ENCODE measurements at regions not wholly inside any gene's neighbourhood (a gene's known extent, or its start where the extent isn't known, plus 50 kb on each side); places are given as distances from the start of the nearest gene placed in this dataset.

- peak overlapping the region; percentile 57 for H3K27ac ChIP-seq (ENCODE audit: low read depth)
Observed at GRCh38 chr15:39154227-39154638, 426.6 kb upstream of the THBS1 start.

GRCh38 chr15:39154776-39155175 lies 426.1 kb upstream of the THBS1 start:
- WGBS: 75% methylated on average over 4 of the region's 4 CpGs
- no peak for DNase-seq (ENCODE audit: extremely low spot score)
- H3K4me3 ChIP-seq (ENCODE audit: low read depth, low read length): no peak overlapping the region
- H3K27ac ChIP-seq (ENCODE audit: low read depth): peak overlapping the region; percentile 57
- no peaks in the 10 kb centered on the region for H3K4me1 ChIP-seq (ENCODE audit: insufficient read depth)
- H3K36me3 ChIP-seq (ENCODE audit: insufficient read depth): no peaks in the 10 kb centered on the region

More at GRCh38 chr15:39154227-39154638, 426.6 kb upstream of the THBS1 start:
- no peaks in the 10 kb centered on the region for H3K36me3 ChIP-seq (ENCODE audit: insufficient read depth)
- no peaks in the 10 kb centered on the region for H3K4me1 ChIP-seq (ENCODE audit: insufficient read depth)
- DNase-seq (ENCODE audit: extremely low spot score): no peak
- no peak overlapping the region for H3K4me3 ChIP-seq (ENCODE audit: low read depth, low read length)

GRCh38 chr15:39156166-39156565 lies 424.7 kb upstream of the THBS1 start:
- Histone ChIP-seq H3K36me3 (ENCODE audit: insufficient read depth) (no peaks in the 10 kb centered on the region), H3K4me1 (ENCODE audit: insufficient read depth) (no peaks in the 10 kb centered on the region), H3K4me3 (ENCODE audit: low read depth, low read length) (no peak overlapping the region), H3K27ac (ENCODE audit: low read depth) (no peak overlapping the region)
- DNase-seq (ENCODE audit: extremely low spot score): no peak
- WGBS: 70% methylated on average over 1 of the region's 1 CpG

GRCh38 chr15:39156646-39157250 lies 424.1 kb upstream of the THBS1 start:
- no peak overlapping the region for H3K27ac ChIP-seq (ENCODE audit: low read depth)
- WGBS: 77% methylated on average over 2 of the region's 2 CpGs
- H3K36me3 ChIP-seq (ENCODE audit: insufficient read depth): no peaks in the 10 kb centered on the region
- DNase-seq (ENCODE audit: extremely low spot score): no peak
- H3K4me3 ChIP-seq (ENCODE audit: low read depth, low read length): no peak overlapping the region
- no peaks in the 10 kb centered on the region for H3K4me1 ChIP-seq (ENCODE audit: insufficient read depth)

GRCh38 chr15:39157882-39158281 lies 423.0 kb upstream of the THBS1 start:
- WGBS: 39% methylated on average over 1 of the region's 1 CpG
- DNase-seq (ENCODE audit: extremely low spot score): no peak
- Histone ChIP-seq H3K36me3 (ENCODE audit: insufficient read depth) (no peaks in the 10 kb centered on the region), H3K4me3 (ENCODE audit: low read depth, low read length) (no peak overlapping the region), H3K4me1 (ENCODE audit: insufficient read depth) (no peaks in the 10 kb centered on the region), H3K27ac (ENCODE audit: low read depth) (no peak overlapping the region)

- Histone ChIP-seq H3K27ac (ENCODE audit: low read depth) (no peak overlapping the region), H3K36me3 (ENCODE audit: insufficient read depth) (no peaks in the 10 kb centered on the region)
- no peak for DNase-seq (ENCODE audit: extremely low spot score)
Observed at GRCh38 chr15:39159833-39160232, 421.0 kb upstream of the THBS1 start.

GRCh38 chr15:39161096-39161495 lies 419.8 kb upstream of the THBS1 start:
- no peak overlapping the region for H3K4me3 ChIP-seq (ENCODE audit: low read depth, low read length)
- no peaks in the 10 kb centered on the region for H3K36me3 ChIP-seq (ENCODE audit: insufficient read depth)
- no peak for DNase-seq (ENCODE audit: extremely low spot score)
- H3K4me1 ChIP-seq (ENCODE audit: insufficient read depth): no peaks in the 10 kb centered on the region
- 100% methylated on average over 1 of the region's 1 CpG for WGBS
- H3K27ac ChIP-seq (ENCODE audit: low read depth): no peak overlapping the region

More at GRCh38 chr15:39159833-39160232, 421.0 kb upstream of the THBS1 start:
- no peak overlapping the region for H3K4me3 ChIP-seq (ENCODE audit: low read depth, low read length)
- no peaks in the 10 kb centered on the region for H3K4me1 ChIP-seq (ENCODE audit: insufficient read depth)

GRCh38 chr15:39165020-39165706 lies 415.7 kb upstream of the THBS1 start:
- 74% methylated on average over 2 of the region's 2 CpGs for WGBS
- H3K36me3 ChIP-seq (ENCODE audit: insufficient read depth): no peaks in the 10 kb centered on the region
- H3K4me3 ChIP-seq (ENCODE audit: low read depth, low read length): no peak overlapping the region
- H3K27ac ChIP-seq (ENCODE audit: low read depth): no peak overlapping the region
- H3K4me1 ChIP-seq (ENCODE audit: insufficient read depth): no peaks in the 10 kb centered on the region
- no peak for DNase-seq (ENCODE audit: extremely low spot score)

- 60% methylated on average over 4 of the region's 4 CpGs for WGBS
- Histone ChIP-seq H3K36me3 (ENCODE audit: insufficient read depth) (no peaks in the 10 kb centered on the region), H3K27ac (ENCODE audit: low read depth) (no peak overlapping the region), H3K4me1 (ENCODE audit: insufficient read depth) (no peaks in the 10 kb centered on the region), H3K4me3 (ENCODE audit: low read depth, low read length) (no peak overlapping the region)
- DNase-seq (ENCODE audit: extremely low spot score): no peak
Observed at GRCh38 chr15:39167164-39168058, 413.5 kb upstream of the THBS1 start.

- H3K36me3 ChIP-seq (ENCODE audit: insufficient read depth): no peaks in the 10 kb centered on the region
- no peaks in the 10 kb centered on the region for H3K4me1 ChIP-seq (ENCODE audit: insufficient read depth)
- H3K4me3 ChIP-seq (ENCODE audit: low read depth, low read length): no peak overlapping the region
- 90% methylated on average over 3 of the region's 3 CpGs for WGBS
- H3K27ac ChIP-seq (ENCODE audit: low read depth): no peak overlapping the region
- DNase-seq (ENCODE audit: extremely low spot score): peak; percentile 78
Observed at GRCh38 chr15:39171944-39172368, 408.9 kb upstream of the THBS1 start.

GRCh38 chr15:39172380-39173281 lies 408.2 kb upstream of the THBS1 start:
- peak; percentile 45 for DNase-seq (ENCODE audit: extremely low spot score)
- no peaks in the 10 kb centered on the region for H3K36me3 ChIP-seq (ENCODE audit: insufficient read depth)
- 52% methylated on average over 17 of the region's 17 CpGs for WGBS
- no peaks in the 10 kb centered on the region for H3K4me1 ChIP-seq (ENCODE audit: insufficient read depth)
- H3K4me3 ChIP-seq (ENCODE audit: low read depth, low read length): peak overlapping the region; percentile 4
- H3K27ac ChIP-seq (ENCODE audit: low read depth): no peak overlapping the region

GRCh38 chr15:39173426-39173825 lies 407.5 kb upstream of the THBS1 start:
- DNase-seq (ENCODE audit: extremely low spot score): no peak
- WGBS: 93% methylated on average over 4 of the region's 4 CpGs
- Histone ChIP-seq H3K36me3 (ENCODE audit: insufficient read depth) (no peaks in the 10 kb centered on the region), H3K4me3 (ENCODE audit: low read depth, low read length) (no peak overlapping the region), H3K27ac (ENCODE audit: low read depth) (no peak overlapping the region), H3K4me1 (ENCODE audit: insufficient read depth) (no peaks in the 10 kb centered on the region)

- Histone ChIP-seq H3K4me3 (ENCODE audit: low read depth, low read length) (no peak overlapping the region), H3K36me3 (ENCODE audit: insufficient read depth) (no peaks in the 10 kb centered on the region), H3K27ac (ENCODE audit: low read depth) (no peak overlapping the region), H3K4me1 (ENCODE audit: insufficient read depth) (no peaks in the 10 kb centered on the region)
- no peak for DNase-seq (ENCODE audit: extremely low spot score)
- WGBS: 94% methylated on average over 1 of the region's 1 CpG
Observed at GRCh38 chr15:39174332-39174731, 406.5 kb upstream of the THBS1 start.

All from urinary bladder (tissue), 3 donors.